ENCODE measurements at regions not wholly inside any gene's neighbourhood (a gene's known extent, or its start where the extent isn't known, plus 50 kb on each side); places are given as distances from the start of the nearest gene placed in this dataset.

DNA sequence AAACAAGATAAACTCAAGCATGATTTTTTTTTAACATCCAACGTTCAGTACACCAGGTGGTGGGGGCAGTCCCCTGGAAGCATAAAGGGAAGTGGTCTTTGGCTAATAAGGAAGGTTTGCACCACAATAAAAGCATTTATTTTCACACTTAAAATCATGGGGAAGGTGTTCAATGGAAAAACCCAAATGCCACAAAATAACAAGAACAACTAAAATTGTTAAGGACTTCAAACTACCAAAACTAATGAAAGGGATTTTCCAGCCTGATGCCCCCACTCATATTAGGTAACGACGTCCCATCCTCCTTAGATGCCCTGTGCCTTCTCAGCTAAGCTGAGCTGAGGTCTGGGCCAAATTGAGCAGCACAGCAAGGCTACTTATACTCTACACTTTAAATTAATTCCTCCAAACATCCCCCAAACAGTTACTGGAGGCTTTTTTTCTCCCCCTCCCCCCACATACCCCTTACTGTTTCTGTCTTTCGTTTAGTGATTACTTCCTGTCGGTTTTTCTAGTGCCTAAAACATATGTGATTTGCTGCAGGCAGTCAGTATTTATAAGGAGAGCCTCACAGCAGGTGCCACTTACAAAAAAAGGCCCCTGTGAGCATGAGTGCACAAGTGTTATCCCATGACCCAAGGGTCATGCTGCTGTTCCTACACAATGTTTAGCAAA lies 259.7 kb upstream of the ZNF608 start:
- TF ChIP-seq EGR1 (IDR thresholded peaks at IDR 0.05) = no peak
- no peak for TF ChIP-seq TEAD4 (IDR thresholded peaks at IDR 0.05)
- TF ChIP-seq TAF1 (IDR thresholded peaks at IDR 0.05; ENCODE audit: low read depth) = no peak
- TF ChIP-seq CREB1 (IDR thresholded peaks at IDR 0.05; ENCODE audit: low read depth) = no peak
- TF ChIP-seq NFIC (IDR thresholded peaks at IDR 0.05) = no peak
- TF ChIP-seq, protein P1, sequence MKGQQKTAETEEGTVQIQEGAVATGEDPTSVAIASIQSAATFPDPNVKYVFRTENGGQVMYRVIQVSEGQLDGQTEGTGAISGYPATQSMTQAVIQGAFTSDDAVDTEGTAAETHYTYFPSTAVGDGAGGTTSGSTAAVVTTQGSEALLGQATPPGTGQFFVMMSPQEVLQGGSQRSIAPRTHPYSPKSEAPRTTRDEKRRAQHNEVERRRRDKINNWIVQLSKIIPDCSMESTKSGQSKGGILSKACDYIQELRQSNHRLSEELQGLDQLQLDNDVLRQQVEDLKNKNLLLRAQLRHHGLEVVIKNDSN (IDR thresholded peaks at IDR 0.05) = no peak
- TF ChIP-seq, protein P2, sequence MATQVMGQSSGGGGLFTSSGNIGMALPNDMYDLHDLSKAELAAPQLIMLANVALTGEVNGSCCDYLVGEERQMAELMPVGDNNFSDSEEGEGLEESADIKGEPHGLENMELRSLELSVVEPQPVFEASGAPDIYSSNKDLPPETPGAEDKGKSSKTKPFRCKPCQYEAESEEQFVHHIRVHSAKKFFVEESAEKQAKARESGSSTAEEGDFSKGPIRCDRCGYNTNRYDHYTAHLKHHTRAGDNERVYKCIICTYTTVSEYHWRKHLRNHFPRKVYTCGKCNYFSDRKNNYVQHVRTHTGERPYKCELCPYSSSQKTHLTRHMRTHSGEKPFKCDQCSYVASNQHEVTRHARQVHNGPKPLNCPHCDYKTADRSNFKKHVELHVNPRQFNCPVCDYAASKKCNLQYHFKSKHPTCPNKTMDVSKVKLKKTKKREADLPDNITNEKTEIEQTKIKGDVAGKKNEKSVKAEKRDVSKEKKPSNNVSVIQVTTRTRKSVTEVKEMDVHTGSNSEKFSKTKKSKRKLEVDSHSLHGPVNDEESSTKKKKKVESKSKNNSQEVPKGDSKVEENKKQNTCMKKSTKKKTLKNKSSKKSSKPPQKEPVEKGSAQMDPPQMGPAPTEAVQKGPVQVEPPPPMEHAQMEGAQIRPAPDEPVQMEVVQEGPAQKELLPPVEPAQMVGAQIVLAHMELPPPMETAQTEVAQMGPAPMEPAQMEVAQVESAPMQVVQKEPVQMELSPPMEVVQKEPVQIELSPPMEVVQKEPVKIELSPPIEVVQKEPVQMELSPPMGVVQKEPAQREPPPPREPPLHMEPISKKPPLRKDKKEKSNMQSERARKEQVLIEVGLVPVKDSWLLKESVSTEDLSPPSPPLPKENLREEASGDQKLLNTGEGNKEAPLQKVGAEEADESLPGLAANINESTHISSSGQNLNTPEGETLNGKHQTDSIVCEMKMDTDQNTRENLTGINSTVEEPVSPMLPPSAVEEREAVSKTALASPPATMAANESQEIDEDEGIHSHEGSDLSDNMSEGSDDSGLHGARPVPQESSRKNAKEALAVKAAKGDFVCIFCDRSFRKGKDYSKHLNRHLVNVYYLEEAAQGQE (IDR thresholded peaks at IDR 0.05; ENCODE audit: low read depth) = no peak
- no peak for TF ChIP-seq YY1 (IDR thresholded peaks at IDR 0.05; ENCODE audit: low read depth)
- TF ChIP-seq CEBPB (IDR thresholded peaks at IDR 0.05) = no peak
- no peak for TF ChIP-seq EP300 (IDR thresholded peaks at IDR 0.05; ENCODE audit: borderline replicate concordance)
- no peak for TF ChIP-seq RAD21 (IDR thresholded peaks at IDR 0.05; ENCODE audit: low read depth)
- TF ChIP-seq ZBTB7A (IDR thresholded peaks at IDR 0.05; ENCODE audit: low read depth) = no peak
- TF ChIP-seq, protein P3, sequence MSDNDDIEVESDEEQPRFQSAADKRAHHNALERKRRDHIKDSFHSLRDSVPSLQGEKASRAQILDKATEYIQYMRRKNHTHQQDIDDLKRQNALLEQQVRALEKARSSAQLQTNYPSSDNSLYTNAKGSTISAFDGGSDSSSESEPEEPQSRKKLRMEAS (IDR thresholded peaks at IDR 0.05) = no peak
- TF ChIP-seq FOXM1 (IDR thresholded peaks at IDR 0.05; ENCODE audit: borderline replicate concordance, low read depth) = no peak
- TF ChIP-seq TCF12 (IDR thresholded peaks at IDR 0.05; ENCODE audit: low read depth) = no peak

DNA sequence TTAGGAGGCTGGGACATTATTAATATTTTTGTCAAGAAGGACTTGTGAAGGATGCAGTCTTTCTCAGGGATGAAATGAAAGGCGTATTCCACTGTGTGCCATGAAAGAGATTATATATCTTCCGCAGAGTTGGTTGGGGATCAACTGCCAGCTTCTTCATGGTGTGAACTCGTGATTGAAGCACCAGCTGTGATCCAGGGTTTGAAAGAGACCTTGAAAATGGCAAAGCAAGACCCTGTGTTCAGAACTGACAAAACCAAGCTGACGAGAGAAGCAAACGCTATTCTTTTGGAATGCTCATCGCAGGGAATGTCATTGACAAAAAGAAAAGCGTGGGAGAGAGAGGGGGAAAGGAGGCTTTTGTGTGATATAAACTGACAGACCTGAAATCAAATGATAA lies 263.9 kb upstream of the ZNF608 start:
- TF ChIP-seq TEAD4 (IDR thresholded peaks at IDR 0.05) (no peak), FOXM1 (IDR thresholded peaks at IDR 0.05; ENCODE audit: borderline replicate concordance, low read depth) (no peak), CEBPB (IDR thresholded peaks at IDR 0.05) (no peak), YY1 (IDR thresholded peaks at IDR 0.05; ENCODE audit: low read depth) (no peak), CREB1 (IDR thresholded peaks at IDR 0.05; ENCODE audit: low read depth) (no peak), NFIC (IDR thresholded peaks at IDR 0.05) (no peak), EGR1 (IDR thresholded peaks at IDR 0.05) (no peak), ZBTB7A (IDR thresholded peaks at IDR 0.05; ENCODE audit: low read depth) (no peak), EP300 (IDR thresholded peaks at IDR 0.05; ENCODE audit: borderline replicate concordance) (no peak), RAD21 (IDR thresholded peaks at IDR 0.05; ENCODE audit: low read depth) (no peak)
- TF ChIP-seq, protein P3 (IDR thresholded peaks at IDR 0.05) = no peak
- TF ChIP-seq, protein P1 (IDR thresholded peaks at IDR 0.05) = no peak

DNA sequence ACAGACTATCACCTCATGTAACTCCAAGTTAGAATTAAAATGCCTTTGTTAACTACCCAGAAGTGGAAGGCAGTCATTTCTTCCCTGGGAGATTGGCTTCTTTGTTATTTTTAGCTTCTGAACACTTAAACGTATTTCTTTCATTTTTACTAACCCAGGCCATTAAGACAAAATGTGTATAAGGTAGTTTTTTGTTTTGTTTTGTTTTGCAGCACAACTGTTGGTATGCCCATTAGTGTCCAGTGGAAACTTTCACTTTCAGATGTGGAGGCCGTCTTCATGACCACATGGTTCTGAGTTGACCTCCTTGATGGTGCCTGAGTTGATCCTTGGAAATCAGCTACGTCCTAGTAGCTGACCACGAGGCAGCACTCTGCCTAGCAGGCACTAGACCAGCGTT lies 264.6 kb upstream of the ZNF608 start:
- TF ChIP-seq TEAD4 (IDR thresholded peaks at IDR 0.05) = no peak
- no peak for TF ChIP-seq RAD21 (IDR thresholded peaks at IDR 0.05; ENCODE audit: low read depth)

DNA sequence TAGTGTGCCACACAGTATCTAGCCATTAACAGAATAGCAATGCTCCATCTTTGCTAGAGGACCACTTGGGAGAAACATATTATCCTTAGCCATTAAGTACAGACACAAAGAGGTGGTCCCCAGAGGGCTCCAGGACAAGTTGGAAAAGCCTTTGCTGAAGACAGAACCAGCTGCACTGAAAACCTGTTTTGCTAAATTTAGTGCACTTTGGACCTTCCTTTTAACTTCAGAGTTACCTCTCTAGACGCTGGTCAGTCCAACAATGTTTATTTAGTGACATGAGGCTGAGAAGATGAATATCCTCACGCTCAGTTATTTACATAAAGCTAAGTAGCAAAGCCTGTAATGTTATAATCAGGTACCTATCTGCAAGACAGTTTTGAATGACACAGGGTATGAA lies 265.0 kb upstream of the ZNF608 start:
- TF ChIP-seq FOXM1 (IDR thresholded peaks at IDR 0.05; ENCODE audit: borderline replicate concordance, low read depth) (no peak), TEAD4 (IDR thresholded peaks at IDR 0.05) (no peak)
- TF ChIP-seq, protein P2 (IDR thresholded peaks at IDR 0.05; ENCODE audit: low read depth) = no peak

DNA sequence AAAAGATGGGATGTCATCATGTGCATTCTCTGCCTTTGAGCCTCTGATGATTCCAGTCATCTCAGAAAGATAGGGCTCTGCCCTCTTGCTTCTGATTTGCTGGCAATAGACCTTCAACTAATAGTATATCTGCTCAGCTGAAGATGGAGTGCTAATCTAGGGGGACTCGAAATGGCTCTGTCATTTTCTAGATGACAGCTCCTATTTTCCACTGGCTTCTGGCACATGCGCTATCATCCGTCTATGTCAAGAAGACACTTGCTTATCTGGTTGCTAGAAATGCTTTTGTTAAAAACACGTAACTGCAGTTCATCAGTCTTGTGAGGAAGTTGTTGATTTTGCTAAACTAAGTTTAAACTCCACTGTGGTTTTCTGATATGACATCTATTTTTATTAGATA lies 265.5 kb upstream of the ZNF608 start:
- TF ChIP-seq CEBPB (IDR thresholded peaks at IDR 0.05) (no peak), YY1 (IDR thresholded peaks at IDR 0.05; ENCODE audit: low read depth) (no peak), EGR1 (IDR thresholded peaks at IDR 0.05) (no peak), ZBTB7A (IDR thresholded peaks at IDR 0.05; ENCODE audit: low read depth) (no peak), NFIC (IDR thresholded peaks at IDR 0.05) (no peak)
- TF ChIP-seq, protein P2 (IDR thresholded peaks at IDR 0.05; ENCODE audit: low read depth) = no peak
